SK-N-SH treated with all-trans-retinoic acid at 6 μM for 48 hours (cell line): ENCODE measurements at regions not wholly inside any gene's neighbourhood (a gene's known extent, or its start where the extent isn't known, plus 50 kb on each side); places are given as distances from the start of the nearest gene placed in this dataset.

Experiments used
- ARNTL ChIP-seq: fragments of 450-650 bp; formaldehyde crosslinking; IDR thresholded peaks from 2 replicates; pipeline ENCODE4 v1.5.0; 2020; ENCODE audit warnings: low read depth, mild to moderate bottlenecking, moderate library complexity, borderline replicate concordance
- CSDC2 ChIP-seq: fragments of 250-450 bp; sonication (Bioruptor Pico); IDR thresholded peaks from 2 replicates; pipeline ENCODE4 v1.5.0; 2020; ENCODE audit warnings: mild to moderate bottlenecking, moderate library complexity
- GLIS3 ChIP-seq: fragments of 250-450 bp; sonication (Bioruptor Pico); IDR thresholded peaks from 2 replicates; pipeline ENCODE4 v1.5.0; 2020; ENCODE audit warnings: mild to moderate bottlenecking, moderate library complexity
- PATZ1 ChIP-seq: fragments of 250-450 bp; sonication (Bioruptor Pico); IDR thresholded peaks from 2 replicates; pipeline ENCODE4 v1.8.0; 2020; ENCODE audit warnings: mild to moderate bottlenecking, moderate library complexity, borderline replicate concordance
- PPARA ChIP-seq: fragments of 250-450 bp; sonication (Bioruptor Pico); IDR thresholded peaks from 2 replicates; pipeline ENCODE4 v1.5.0; 2020; ENCODE audit warnings: mild to moderate bottlenecking, borderline replicate concordance
- TOX ChIP-seq: fragments of 250-450 bp; sonication (Bioruptor Pico); IDR thresholded peaks from 2 replicates; pipeline ENCODE4 v1.8.0; 2021; ENCODE audit warnings: mild to moderate bottlenecking, moderate library complexity, borderline replicate concordance
- ZFP3 ChIP-seq: fragments of 250-450 bp; sonication (Bioruptor Pico); IDR thresholded peaks from 2 replicates; pipeline ENCODE4 v1.5.0; 2020; ENCODE audit warnings: mild to moderate bottlenecking, moderate library complexity

- TF ChIP-seq CSDC2 (CRISPR knock-in tag) (no peak), PPARA (CRISPR knock-in tag) (no peak), GLIS3 (CRISPR knock-in tag) (no peak), ZFP3 (CRISPR knock-in tag) (no peak), ARNTL (no peak), PATZ1 (CRISPR knock-in tag) (no peak), TOX (CRISPR knock-in tag) (no peak)
These were observed 1982.1 kb upstream of the ADGRL3 start for GRCh38 chr4:59217910-59218631.
